T-helper 17 cell (primary cell): ENCODE measurements at regions not wholly inside any gene's neighbourhood (a gene's known extent, or its start where the extent isn't known, plus 50 kb on each side); places are given as distances from the start of the nearest gene placed in this dataset.
"Not testable (repeated sequence)": the region's sequence is repeated elsewhere in the genome, so short reads cannot be mapped to it uniquely, and the experiment has no call there.

Source experiments
- ATAC-seq: fragments of 150-1000 bp; cut with Tn5 transposase; 2 replicates; pipeline ENCODE4 v1.10.0; 2021; ENCODE audit warnings: mild to moderate bottlenecking, moderate library complexity
- DNase-seq, 3 donors: peaks; one replicate each; pipeline versions ENCODE4 v3.0.0 to v3.0.0-alpha.2; 2020 to 2021
- H3K9me3 ChIP-seq: one replicate; pipeline ENCODE4 v1.7.0; 2013; ENCODE audit warnings: low read length, mild to moderate bottlenecking; ENCODE audit not compliant: control insufficient read depth, poor library complexity, severe bottlenecking
- H3K27ac Mint-ChIP-seq: one replicate; pipeline ENCODE4 v1.8.0; 2022; ENCODE audit warnings: mild to moderate bottlenecking, moderate library complexity, mixed read lengths
- H3K27me3 Mint-ChIP-seq: one replicate; pipeline ENCODE4 v1.8.0; 2022; ENCODE audit warnings: mixed read lengths
- H3K36me3 Mint-ChIP-seq: one replicate; pipeline ENCODE4 v1.8.0; 2022; ENCODE audit warnings: low read depth, mixed read lengths
- H3K4me1 Mint-ChIP-seq: one replicate; pipeline ENCODE4 v1.8.0; 2022; ENCODE audit warnings: mild to moderate bottlenecking, mixed read lengths
- H3K4me3 Mint-ChIP-seq: one replicate; pipeline ENCODE4 v1.8.0; 2022; ENCODE audit warnings: mild to moderate bottlenecking, moderate library complexity, mixed read lengths

DNA sequence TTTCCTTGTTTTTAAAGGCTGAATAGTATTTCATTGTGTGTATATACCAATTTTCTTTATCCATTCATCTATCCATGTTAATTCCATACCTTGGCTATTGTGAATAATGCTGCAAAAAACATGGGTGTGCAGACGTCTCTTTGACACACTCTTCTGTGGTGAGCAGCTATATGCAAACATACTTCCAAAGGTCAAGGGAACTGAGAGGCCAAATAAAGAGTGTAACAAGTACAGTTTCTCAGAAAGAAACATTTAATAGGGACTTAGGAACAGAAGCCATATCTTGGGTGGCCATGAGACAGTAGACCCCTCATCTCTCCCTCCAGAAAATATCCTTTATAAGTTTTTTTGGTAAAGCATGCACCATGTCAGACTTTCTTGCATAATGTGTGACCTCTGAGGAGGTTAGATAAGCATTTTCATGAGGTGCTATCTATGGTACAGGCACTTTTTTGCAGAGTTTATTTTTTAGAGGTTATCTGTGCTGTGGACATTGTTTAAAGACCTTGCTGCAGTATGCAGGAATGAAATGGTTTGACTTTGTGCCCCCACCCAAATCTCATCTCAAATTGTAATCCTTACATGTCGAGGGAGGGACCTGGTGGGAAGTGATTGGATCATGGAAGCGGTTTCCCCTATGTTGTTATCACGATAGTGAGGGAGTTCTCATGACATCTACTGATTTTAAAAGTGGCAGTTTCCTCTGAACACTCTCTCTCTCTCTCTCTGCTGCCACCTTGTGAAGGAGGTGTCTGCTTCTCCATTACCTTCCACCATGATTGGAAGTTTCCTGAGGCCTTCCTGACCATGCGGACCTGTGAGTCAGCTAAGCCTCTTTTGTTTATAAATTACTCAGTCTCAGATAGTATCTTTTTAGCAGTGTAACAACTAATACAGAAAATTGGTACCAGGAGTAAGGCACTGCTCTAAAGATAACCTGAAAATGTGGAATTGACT lies 1202.3 kb downstream of the GALC start:
- ATAC-seq = no peak
- H3K4me3 Mint-ChIP-seq = no peak overlapping the region

GRCh38 chr14:86788224-86788623 lies 1204.8 kb downstream of the GALC start:
- Mint-ChIP-seq H3K4me1 (no peaks in the 10 kb centered on the region), H3K27me3 (no peaks in the 10 kb centered on the region), H3K27ac (no peak overlapping the region), H3K36me3 (no peaks in the 10 kb centered on the region), H3K4me3 (no peak overlapping the region)
- ATAC-seq (no peak), DNase-seq (no peak)
- H3K9me3 ChIP-seq = no peaks in the 10 kb centered on the region

More for the DNA sequence above, 1202.3 kb downstream of the GALC start:
- no peaks in the 10 kb centered on the region for H3K9me3 ChIP-seq
- Mint-ChIP-seq H3K27ac (no peak overlapping the region), H3K36me3 (no peaks in the 10 kb centered on the region), H3K4me1 (no peaks in the 10 kb centered on the region), H3K27me3 (no peaks in the 10 kb centered on the region)
- no peak for DNase-seq

GRCh38 chr14:86787717-86788116 lies 1205.3 kb downstream of the GALC start:
- no peak overlapping the region for H3K27ac Mint-ChIP-seq
- ATAC-seq (no peak), DNase-seq (no peak)
- H3K27me3 Mint-ChIP-seq = no peaks in the 10 kb centered on the region
- H3K4me1 Mint-ChIP-seq = no peaks in the 10 kb centered on the region
- no peaks in the 10 kb centered on the region for H3K9me3 ChIP-seq
- no peaks in the 10 kb centered on the region for H3K36me3 Mint-ChIP-seq
- H3K4me3 Mint-ChIP-seq = no peak overlapping the region

GRCh38 chr14:86782092-86782580 lies 1210.8 kb downstream of the GALC start:
- no peak for ATAC-seq
- Mint-ChIP-seq H3K4me1 (no peaks in the 10 kb centered on the region), H3K27ac (no peak overlapping the region), H3K4me3 (no peak overlapping the region), H3K27me3 (no peaks in the 10 kb centered on the region), H3K36me3 (no peaks in the 10 kb centered on the region)
- no peak for DNase-seq
- H3K9me3 ChIP-seq = no peaks in the 10 kb centered on the region

DNA sequence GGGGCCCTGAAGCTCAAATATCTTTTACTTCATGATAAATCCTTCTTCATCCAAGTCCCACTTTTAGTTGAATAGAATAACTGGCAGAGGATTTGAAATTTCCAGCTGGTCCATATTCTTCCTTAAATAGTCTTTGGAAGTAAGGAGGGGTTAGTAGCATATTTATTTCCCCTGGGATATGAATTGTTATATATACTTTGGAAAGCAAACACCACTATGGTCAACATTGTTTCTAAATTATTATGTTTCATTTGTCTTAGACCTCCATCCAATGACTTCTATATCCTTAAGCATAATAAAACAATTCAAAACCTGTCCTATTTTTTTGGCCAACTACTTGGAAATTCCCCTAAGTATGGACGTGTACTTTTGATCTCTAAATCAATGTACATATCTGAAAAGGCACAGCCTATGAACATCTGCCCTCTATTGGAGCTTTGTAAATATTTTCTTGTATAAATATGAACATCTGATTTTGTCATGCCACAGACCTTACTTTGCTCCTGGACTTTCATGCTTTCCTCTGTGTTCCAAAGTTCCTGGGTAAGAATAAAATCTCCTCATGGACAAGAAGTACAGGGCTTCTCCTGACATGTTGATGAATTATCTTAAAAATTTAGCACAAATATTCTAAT lies 1212.0 kb downstream of the GALC start:
- H3K9me3 ChIP-seq = peaks cover 3% of the 10 kb centered on the region
- no peak for ATAC-seq
- no peak overlapping the region for H3K27ac Mint-ChIP-seq
- no peak for DNase-seq
- H3K4me1 Mint-ChIP-seq = no peaks in the 10 kb centered on the region
- no peaks in the 10 kb centered on the region for H3K36me3 Mint-ChIP-seq
- H3K27me3 Mint-ChIP-seq = no peaks in the 10 kb centered on the region
- H3K4me3 Mint-ChIP-seq = no peak overlapping the region

- DNase-seq (no peak), ATAC-seq (no peak)
- Mint-ChIP-seq H3K36me3 (no peaks in the 10 kb centered on the region), H3K27ac (no peak overlapping the region), H3K27me3 (no peaks in the 10 kb centered on the region), H3K4me1 (no peaks in the 10 kb centered on the region), H3K4me3 (no peak overlapping the region)
- peaks cover 3% of the 10 kb centered on the region for H3K9me3 ChIP-seq
Measured at GRCh38 chr14:86780461-86780860, 1212.5 kb downstream of the GALC start.

DNA sequence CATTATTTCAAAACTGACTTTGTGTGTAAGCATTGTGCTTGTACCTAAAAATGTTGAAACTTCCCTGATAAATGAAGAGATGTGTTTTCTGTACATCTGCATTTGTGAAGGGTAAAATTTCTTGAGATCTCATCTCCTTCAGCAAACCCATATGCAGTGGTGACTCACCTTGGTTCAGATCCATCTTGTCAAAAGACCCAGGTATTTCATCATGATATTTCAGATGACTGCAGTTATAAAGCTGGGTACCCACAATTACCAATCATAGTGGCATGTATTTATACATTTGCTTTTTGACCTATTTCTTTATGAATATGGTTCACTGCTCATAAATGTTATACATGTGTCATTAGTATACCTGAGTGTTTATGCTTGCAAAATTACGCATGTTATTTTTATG lies 1213.6 kb downstream of the GALC start:
- Mint-ChIP-seq H3K27ac (no peak overlapping the region), H3K4me1 (no peaks in the 10 kb centered on the region), H3K27me3 (no peaks in the 10 kb centered on the region), H3K4me3 (no peak overlapping the region), H3K36me3 (no peaks in the 10 kb centered on the region)
- ATAC-seq (no peak), DNase-seq (no peak)
- peaks cover 3% of the 10 kb centered on the region for H3K9me3 ChIP-seq

DNA sequence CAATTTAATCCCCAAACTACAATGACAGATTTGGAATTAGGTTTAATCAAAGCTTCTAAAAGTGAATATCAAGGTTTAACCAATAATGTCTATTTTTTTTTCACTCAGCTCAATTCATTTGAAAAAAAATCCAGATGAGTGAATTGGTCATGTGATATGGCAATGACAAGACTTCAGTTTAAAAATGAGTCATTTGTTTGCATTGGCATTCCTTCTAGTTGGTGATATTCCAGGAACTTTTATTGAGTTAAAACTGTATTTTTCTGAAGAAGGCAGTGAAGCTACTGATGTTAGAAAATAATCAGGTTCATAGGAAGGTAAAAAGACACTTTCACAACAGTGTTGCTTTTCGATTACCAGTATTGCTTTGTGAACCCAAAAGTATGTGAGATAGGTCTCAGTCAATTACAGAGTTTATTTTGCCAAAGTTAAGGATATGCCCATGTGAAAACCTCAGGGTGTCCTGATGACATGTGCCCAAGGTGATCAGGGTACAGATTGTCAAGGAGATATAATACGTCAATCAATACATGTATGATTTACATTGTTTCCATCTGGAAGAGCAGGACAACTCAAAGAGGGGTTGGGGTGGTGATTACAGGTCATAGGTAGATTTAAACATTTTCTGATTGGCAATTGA lies 1214.9 kb downstream of the GALC start:
- peaks cover 3% of the 10 kb centered on the region for H3K9me3 ChIP-seq
- no peak overlapping the region for H3K4me3 Mint-ChIP-seq
- H3K27me3 Mint-ChIP-seq = no peaks in the 10 kb centered on the region
- no peaks in the 10 kb centered on the region for H3K4me1 Mint-ChIP-seq
- no peaks in the 10 kb centered on the region for H3K36me3 Mint-ChIP-seq
- DNase-seq = no peak
- no peak overlapping the region for H3K27ac Mint-ChIP-seq
- ATAC-seq = no peak

DNA sequence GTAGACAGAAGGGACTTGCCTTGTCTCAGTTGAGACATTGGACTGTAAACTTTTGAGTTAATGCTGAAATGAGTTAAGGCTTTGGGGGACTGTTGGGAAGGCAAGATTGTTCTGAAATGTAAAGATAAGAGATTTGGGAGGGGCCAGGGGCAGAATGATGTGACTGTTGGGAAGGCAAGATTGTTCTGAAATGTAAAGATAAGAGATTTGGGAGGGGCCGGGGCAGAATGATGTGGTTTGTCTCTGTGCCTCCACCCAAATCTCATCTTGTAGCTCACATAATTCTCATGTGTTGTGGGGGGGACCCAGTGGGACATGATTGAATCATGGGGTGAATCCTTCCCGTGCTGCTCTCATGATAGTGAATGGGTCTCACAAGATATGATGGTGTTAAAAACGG lies 1217.1 kb downstream of the GALC start:
- not testable (repeated sequence) for ATAC-seq, H3K4me3 Mint-ChIP-seq, H3K4me1 Mint-ChIP-seq, DNase-seq, H3K9me3 ChIP-seq, H3K27me3 Mint-ChIP-seq, H3K27ac Mint-ChIP-seq, H3K36me3 Mint-ChIP-seq

DNA sequence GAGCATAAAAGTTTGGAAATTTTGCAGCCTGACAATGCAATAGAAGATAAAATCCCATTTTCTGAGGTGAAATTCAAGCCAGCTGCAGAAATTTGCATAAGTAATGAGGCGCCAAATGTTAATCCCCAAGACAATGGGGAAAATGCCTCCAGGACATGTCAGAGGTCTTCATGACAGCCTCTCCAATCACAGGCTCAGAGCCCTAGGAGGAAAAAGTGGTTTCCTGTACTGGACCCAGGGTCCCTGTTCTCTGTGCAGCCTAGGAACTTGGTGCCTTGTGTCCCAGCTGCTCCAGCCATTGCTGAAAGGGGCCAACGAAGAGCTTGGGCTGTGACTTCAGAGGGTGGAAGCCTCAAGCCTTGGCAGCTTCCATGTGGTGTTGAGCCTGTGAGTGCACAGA lies 1218.1 kb downstream of the GALC start:
- Mint-ChIP-seq H3K27me3 (no peaks in the 10 kb centered on the region), H3K36me3 (no peaks in the 10 kb centered on the region), H3K4me3 (no peak overlapping the region), H3K4me1 (no peaks in the 10 kb centered on the region), H3K27ac (no peak overlapping the region)
- H3K9me3 ChIP-seq = peaks cover 3% of the 10 kb centered on the region
- DNase-seq (no peak), ATAC-seq (no peak)

- Mint-ChIP-seq H3K4me1 (no peaks in the 10 kb centered on the region), H3K27ac (no peak overlapping the region), H3K36me3 (no peaks in the 10 kb centered on the region), H3K4me3 (no peak overlapping the region), H3K27me3 (no peaks in the 10 kb centered on the region)
- no peak for DNase-seq
- ATAC-seq = no peak
- peaks cover 3% of the 10 kb centered on the region for H3K9me3 ChIP-seq
Measured at GRCh38 chr14:86772075-86772474, 1220.9 kb downstream of the GALC start.

GRCh38 chr14:86770186-86770585 lies 1222.8 kb downstream of the GALC start:
- no peak for ATAC-seq
- Mint-ChIP-seq H3K36me3 (no peaks in the 10 kb centered on the region), H3K4me3 (no peak overlapping the region), H3K27me3 (no peaks in the 10 kb centered on the region), H3K27ac (no peak overlapping the region), H3K4me1 (no peaks in the 10 kb centered on the region)
- no peak for DNase-seq
- H3K9me3 ChIP-seq = no peaks in the 10 kb centered on the region

DNA sequence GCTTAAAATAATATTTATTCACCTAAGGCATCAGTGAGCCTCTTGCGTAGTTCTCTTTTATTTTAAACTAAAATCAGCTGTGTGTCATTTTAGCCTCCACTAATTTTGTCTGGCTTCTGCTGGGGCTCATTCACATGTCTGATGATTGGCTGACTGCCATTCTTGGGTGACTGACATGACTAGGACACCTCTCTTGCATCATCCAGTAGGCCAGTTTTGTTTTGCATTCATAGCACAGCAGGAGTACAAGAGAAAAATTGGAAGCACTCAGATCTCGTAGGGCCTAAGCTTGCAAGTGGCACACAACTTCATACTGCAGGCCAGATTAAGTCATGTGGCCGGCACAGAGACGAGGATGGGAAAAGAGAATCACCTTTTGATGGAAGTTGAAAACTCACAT lies 1226.5 kb downstream of the GALC start:
- H3K27me3 Mint-ChIP-seq = no peaks in the 10 kb centered on the region
- H3K4me1 Mint-ChIP-seq = no peaks in the 10 kb centered on the region
- no peak overlapping the region for H3K27ac Mint-ChIP-seq
- H3K9me3 ChIP-seq = no peaks in the 10 kb centered on the region
- ATAC-seq (no peak), DNase-seq (no peak)
- no peaks in the 10 kb centered on the region for H3K36me3 Mint-ChIP-seq
- H3K4me3 Mint-ChIP-seq = no peak overlapping the region
